Keratinocyte (primary cell): ENCODE measurements at regions not wholly inside any gene's neighbourhood (a gene's known extent, or its start where the extent isn't known, plus 50 kb on each side); places are given as distances from the start of the nearest gene placed in this dataset.
"Not testable (repeated sequence)": the region's sequence is repeated elsewhere in the genome, so short reads cannot be mapped to it uniquely, and the experiment has no call there.

Source experiments
- DNase-seq: peaks from one replicate; pipeline ENCODE4 v3.0.0-alpha.2; 2011; ENCODE audit warnings: low read depth, missing footprints, low spot score
- FAIRE-seq: peaks from 2 replicates; lab custom pipeline; 2011; peaks lifted over from hg19 to GRCh38; lab: Jason Lieb, UNC
- H2AFZ ChIP-seq: 2 replicates; pipeline ENCODE4 v1.6.0; 2012; ENCODE audit warnings: low read length, control low read depth, inconsistent platforms; ENCODE audit not compliant: control insufficient read depth
- H3K27ac ChIP-seq: 2 replicates; pipeline ENCODE4 v1.5.1; 2011; ENCODE audit warnings: low read length; ENCODE audit not compliant: control insufficient read depth, insufficient read depth
- H3K27me3 ChIP-seq: 3 replicates; pipeline ENCODE4 v1.6.0; 2011; ENCODE audit warnings: low read length; ENCODE audit not compliant: control insufficient read depth, insufficient read depth; ENCODE audit errors: extremely low read depth
- H3K36me3 ChIP-seq, 2 experiments: 2 replicates in 1 of 2; 3 replicates in 1 of 2; pipeline ENCODE4 v1.5.1; 2011; ENCODE audit warnings: low read length in 2 of 2, mild to moderate bottlenecking in 1 of 2; ENCODE audit not compliant: control insufficient read depth in 2 of 2, insufficient read depth in 2 of 2; ENCODE audit errors: extremely low read depth in 1 of 2
- H3K4me1 ChIP-seq: 3 replicates; pipeline ENCODE4 v1.5.1; 2011; ENCODE audit warnings: low read length; ENCODE audit not compliant: control insufficient read depth, insufficient read depth; ENCODE audit errors: extremely low read depth
- H3K4me2 ChIP-seq: 3 replicates; pipeline ENCODE4 v1.6.0; 2011; ENCODE audit warnings: low read depth, low read length; ENCODE audit not compliant: control insufficient read depth, insufficient read depth; ENCODE audit errors: extremely low read depth
- H3K4me3 ChIP-seq, 3 experiments: fragments of 200-600 bp in 1 of 3; sonication (generic) in 1 of 3; 2 replicates in 2 of 3; 3 replicates in 1 of 3; pipeline ENCODE4 v1.5.1; 2011 to 2016; ENCODE audit warnings: low read length in 3 of 3, mild to moderate bottlenecking in 3 of 3, control low read depth in 2 of 3, inconsistent platforms in 1 of 3, low read depth in 1 of 3, mixed read lengths in 1 of 3, mixed run types in 1 of 3, moderate library complexity in 1 of 3; ENCODE audit not compliant: control insufficient read depth in 2 of 3, insufficient read depth in 2 of 3; ENCODE audit errors: extremely low read depth in 1 of 3
- H3K79me2 ChIP-seq: 2 replicates; pipeline ENCODE4 v1.6.0; 2012; ENCODE audit warnings: low read length; ENCODE audit not compliant: control insufficient read depth, insufficient read depth
- H3K9ac ChIP-seq: 3 replicates; pipeline ENCODE4 v1.6.0; 2011; ENCODE audit warnings: low read length; ENCODE audit not compliant: control insufficient read depth, insufficient read depth; ENCODE audit errors: extremely low read depth
- H3K9me1 ChIP-seq: 3 replicates; pipeline ENCODE4 v1.6.0; 2011; ENCODE audit warnings: low read length; ENCODE audit not compliant: control insufficient read depth, insufficient read depth; ENCODE audit errors: extremely low read depth
- H3K9me3 ChIP-seq: 2 replicates; pipeline ENCODE4 v1.5.1; 2012; ENCODE audit warnings: low read depth, low read length; ENCODE audit not compliant: control insufficient read depth
- H4K20me1 ChIP-seq: 3 replicates; pipeline ENCODE4 v1.6.0; 2011; ENCODE audit warnings: low read length; ENCODE audit not compliant: control insufficient read depth, insufficient read depth; ENCODE audit errors: extremely low read depth
- EZH2 ChIP-seq: IDR thresholded peaks from one replicate; pipeline ENCODE4 v1.6.1; 2012; ENCODE audit warnings: inconsistent platforms, mild to moderate bottlenecking, low read length, moderate library complexity
- dilution Hi-C: fragments of 300-500 bp; cut with MboI; formaldehyde crosslinking; loops from one replicate; pipeline ENCODE4 v1.7.0; 2020; ENCODE audit warnings: low sequenced_read_pairs; ENCODE audit not compliant: extremely low pct_ligation_motif_present
- TF ChIP-seq, protein P1 (sequence below), 3 experiments: IDR thresholded peaks in 1 of 3; conservative IDR thresholded peaks in 1 of 3; optimal IDR thresholded peaks in 1 of 3; 2 replicates in 2 of 3; 3 replicates in 1 of 3; pipeline versions ENCODE3 to v1.5.1; 2011; ENCODE audit warnings: low read length in 3 of 3, mild to moderate bottlenecking in 3 of 3, moderate library complexity in 2 of 3, control low read depth in 1 of 3, inconsistent platforms in 1 of 3; ENCODE audit not compliant: insufficient read depth in 2 of 3; ENCODE audit errors: extremely low read depth in 1 of 3

GRCh38 chr14:30471980-30472379, 87.0 kb upstream of the G2E3 start:
- no peak overlapping the region for H3K4me2 ChIP-seq
- no peaks in the 10 kb centered on the region for H3K79me2 ChIP-seq
- no peak for FAIRE-seq
- dilution Hi-C loops: no loop called here
- no peak overlapping the region for H3K9ac ChIP-seq
- H2AFZ ChIP-seq: no peak overlapping the region
- H3K27ac ChIP-seq: no peak overlapping the region
- no peak for TF ChIP-seq EZH2
- TF ChIP-seq, protein P1, sequence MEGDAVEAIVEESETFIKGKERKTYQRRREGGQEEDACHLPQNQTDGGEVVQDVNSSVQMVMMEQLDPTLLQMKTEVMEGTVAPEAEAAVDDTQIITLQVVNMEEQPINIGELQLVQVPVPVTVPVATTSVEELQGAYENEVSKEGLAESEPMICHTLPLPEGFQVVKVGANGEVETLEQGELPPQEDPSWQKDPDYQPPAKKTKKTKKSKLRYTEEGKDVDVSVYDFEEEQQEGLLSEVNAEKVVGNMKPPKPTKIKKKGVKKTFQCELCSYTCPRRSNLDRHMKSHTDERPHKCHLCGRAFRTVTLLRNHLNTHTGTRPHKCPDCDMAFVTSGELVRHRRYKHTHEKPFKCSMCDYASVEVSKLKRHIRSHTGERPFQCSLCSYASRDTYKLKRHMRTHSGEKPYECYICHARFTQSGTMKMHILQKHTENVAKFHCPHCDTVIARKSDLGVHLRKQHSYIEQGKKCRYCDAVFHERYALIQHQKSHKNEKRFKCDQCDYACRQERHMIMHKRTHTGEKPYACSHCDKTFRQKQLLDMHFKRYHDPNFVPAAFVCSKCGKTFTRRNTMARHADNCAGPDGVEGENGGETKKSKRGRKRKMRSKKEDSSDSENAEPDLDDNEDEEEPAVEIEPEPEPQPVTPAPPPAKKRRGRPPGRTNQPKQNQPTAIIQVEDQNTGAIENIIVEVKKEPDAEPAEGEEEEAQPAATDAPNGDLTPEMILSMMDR (optimal IDR thresholded peaks at IDR 0.05 in 1 of 3, IDR thresholded peaks at IDR 0.05 in 1 of 3, conservative IDR thresholded peaks at IDR 0.05 in 1 of 3; ENCODE audit: extremely low read depth in 1 of 3, insufficient read depth in 2 of 3, low read length in 3 of 3): no peak
- no peaks in the 10 kb centered on the region for H3K9me3 ChIP-seq
- no peaks in the 10 kb centered on the region for H3K27me3 ChIP-seq
- H3K4me3 ChIP-seq: no peak overlapping the region
- H4K20me1 ChIP-seq: no peaks in the 10 kb centered on the region
- no peaks in the 10 kb centered on the region for H3K36me3 ChIP-seq
- DNase-seq: no peak
- H3K9me1 ChIP-seq: no peaks in the 10 kb centered on the region
- H3K4me1 ChIP-seq: no peaks in the 10 kb centered on the region

- dilution Hi-C loops, H3K9me3 ChIP-seq, H3K27me3 ChIP-seq, H3K36me3 ChIP-seq, DNase-seq, FAIRE-seq, H3K9me1 ChIP-seq, H3K4me1 ChIP-seq, H3K27ac ChIP-seq, H3K79me2 ChIP-seq, H4K20me1 ChIP-seq, H2AFZ ChIP-seq, H3K9ac ChIP-seq, H3K4me2 ChIP-seq, H3K4me3 ChIP-seq: not testable (repeated sequence)
These were observed 84.9 kb upstream of the G2E3 start for GRCh38 chr14:30473846-30474696.

- no peak overlapping the region for H3K27ac ChIP-seq
- no peak overlapping the region for H3K4me2 ChIP-seq
- no peak overlapping the region for H3K4me3 ChIP-seq
- dilution Hi-C loops: no loop called here
- H3K79me2 ChIP-seq: no peaks in the 10 kb centered on the region
- H4K20me1 ChIP-seq: no peaks in the 10 kb centered on the region
- H3K4me1 ChIP-seq: no peaks in the 10 kb centered on the region
- FAIRE-seq (no peak), DNase-seq (no peak)
- H3K36me3 ChIP-seq: no peaks in the 10 kb centered on the region
- H3K27me3 ChIP-seq: no peaks in the 10 kb centered on the region
- H3K9me1 ChIP-seq: no peaks in the 10 kb centered on the region
- H3K9ac ChIP-seq: no peak overlapping the region
- no peak for TF ChIP-seq EZH2
- TF ChIP-seq, protein P1 (optimal IDR thresholded peaks at IDR 0.05 in 1 of 3, IDR thresholded peaks at IDR 0.05 in 1 of 3, conservative IDR thresholded peaks at IDR 0.05 in 1 of 3; ENCODE audit: extremely low read depth in 1 of 3, insufficient read depth in 2 of 3, low read length in 3 of 3): no peak
- H3K9me3 ChIP-seq: no peaks in the 10 kb centered on the region
- H2AFZ ChIP-seq: no peak overlapping the region
These were observed 76.7 kb upstream of the G2E3 start for GRCh38 chr14:30482276-30482675.
